H9 (cell line): ENCODE measurements at regions not wholly inside any gene's neighbourhood (a gene's known extent, or its start where the extent isn't known, plus 50 kb on each side); places are given as distances from the start of the nearest gene placed in this dataset.

ENCODE experiments used
- DNase-seq: peaks from one replicate; pipeline ENCODE4 v3.0.0-alpha.2; 2017
- H2AFZ ChIP-seq: one replicate; pipeline ENCODE4 v1.6.1; 2013; ENCODE audit warnings: mild to moderate bottlenecking, low read length, control low read depth, moderate library complexity
- H2AK5ac ChIP-seq: 2 replicates; pipeline ENCODE4 v1.6.1; 2013; ENCODE audit warnings: low read length, control low read depth, mixed read lengths; ENCODE audit not compliant: insufficient read length
- H2BK120ac ChIP-seq: one replicate; pipeline ENCODE4 v1.6.1; 2013; ENCODE audit warnings: low read depth, mild to moderate bottlenecking, low read length, control low read depth, inconsistent platforms; ENCODE audit not compliant: poor library complexity, severe bottlenecking
- H2BK12ac ChIP-seq: 2 replicates; pipeline ENCODE4 v1.6.1; 2013; ENCODE audit warnings: low read length, control low read depth, mixed read lengths, low read depth; ENCODE audit not compliant: insufficient read length
- H2BK15ac ChIP-seq: 2 replicates; pipeline ENCODE4 v1.6.1; 2013; ENCODE audit warnings: low read depth, low read length, control low read depth
- H2BK20ac ChIP-seq: one replicate; pipeline ENCODE4 v1.6.1; 2013; ENCODE audit warnings: low read depth, mild to moderate bottlenecking, low read length, control low read depth, inconsistent platforms; ENCODE audit not compliant: poor library complexity, severe bottlenecking
- H2BK5ac ChIP-seq: 2 replicates; pipeline ENCODE4 v1.6.1; 2013; ENCODE audit warnings: low read length, control low read depth, mixed read lengths; ENCODE audit not compliant: insufficient read length
- H3K14ac ChIP-seq: 2 replicates; pipeline ENCODE4 v1.6.1; 2013; ENCODE audit warnings: low read length, control low read depth; ENCODE audit not compliant: insufficient read depth
- H3K18ac ChIP-seq: 2 replicates; pipeline ENCODE4 v1.6.1; 2013; ENCODE audit warnings: low read depth, mild to moderate bottlenecking, mixed read lengths, low read length, control low read depth; ENCODE audit not compliant: insufficient read length
- H3K23ac ChIP-seq: 2 replicates; pipeline ENCODE4 v1.6.1; 2013; ENCODE audit warnings: low read length, control low read depth, mixed read lengths, low read depth; ENCODE audit not compliant: insufficient read length
- H3K23me2 ChIP-seq: 2 replicates; pipeline ENCODE4 v1.6.1; 2013; ENCODE audit warnings: low read depth, mild to moderate bottlenecking, mixed read lengths, low read length, control low read depth; ENCODE audit not compliant: insufficient read length, poor library complexity, severe bottlenecking
- H3K27ac ChIP-seq: 2 replicates; pipeline ENCODE4 v1.5.1; 2013; ENCODE audit warnings: low read length, control low read depth, mixed read lengths, low read depth; ENCODE audit not compliant: insufficient read length
- H3K27me3 ChIP-seq: 2 replicates; pipeline ENCODE4 v1.6.1; 2013; ENCODE audit warnings: low read length, control low read depth, inconsistent platforms; ENCODE audit not compliant: insufficient read depth
- H3K4ac ChIP-seq: 2 replicates; pipeline ENCODE4 v1.6.1; 2013; ENCODE audit warnings: low read depth, mild to moderate bottlenecking, control low read depth, inconsistent platforms, low read length, moderate library complexity
- H3K4me1 ChIP-seq: 2 replicates; pipeline ENCODE4 v1.6.1; 2013; ENCODE audit warnings: low read length, control low read depth, inconsistent platforms; ENCODE audit not compliant: insufficient read depth
- H3K4me2 ChIP-seq: 2 replicates; pipeline ENCODE4 v1.6.1; 2013; ENCODE audit warnings: low read length, control low read depth, mixed read lengths; ENCODE audit not compliant: insufficient read length, insufficient read depth
- H3K56ac ChIP-seq: 2 replicates; pipeline ENCODE4 v1.6.1; 2013; ENCODE audit warnings: low read depth, mild to moderate bottlenecking, mixed read lengths, low read length, control low read depth; ENCODE audit not compliant: insufficient read length
- H3K79me1 ChIP-seq: 2 replicates; pipeline ENCODE4 v1.6.1; 2013; ENCODE audit warnings: low read depth, mild to moderate bottlenecking, moderate library complexity, low read length, control low read depth, inconsistent platforms; ENCODE audit not compliant: insufficient read depth, poor library complexity, severe bottlenecking
- H3K79me2 ChIP-seq: 2 replicates; pipeline ENCODE4 v1.6.1; 2013; ENCODE audit warnings: low read length, control low read depth, inconsistent platforms; ENCODE audit not compliant: insufficient read depth
- H3K9ac ChIP-seq: 2 replicates; pipeline ENCODE4 v1.6.1; 2013; ENCODE audit warnings: low read length, control low read depth, mixed read lengths; ENCODE audit not compliant: insufficient read length; ENCODE audit errors: extremely low read depth
- H3K9me3 ChIP-seq: one replicate; pipeline ENCODE4 v1.6.1; 2013; ENCODE audit warnings: low read depth, low read length, inconsistent platforms; ENCODE audit not compliant: control insufficient read depth
- H3T11ph ChIP-seq: one replicate; pipeline ENCODE4 v1.6.1; 2013; ENCODE audit warnings: mild to moderate bottlenecking, low read length, control low read depth, inconsistent platforms
- H4K20me1 ChIP-seq: one replicate; pipeline ENCODE4 v1.6.1; 2013; ENCODE audit not compliant: control insufficient read depth, insufficient read length, insufficient read depth
- H4K5ac ChIP-seq: 2 replicates; pipeline ENCODE4 v1.6.1; 2013; ENCODE audit warnings: low read depth, mild to moderate bottlenecking, mixed read lengths, low read length, control low read depth; ENCODE audit not compliant: insufficient read length
- H4K8ac ChIP-seq: replicated peaks from 2 replicates; pipeline ENCODE4 v1.6.1; 2013; ENCODE audit warnings: low read length, control low read depth, mixed read lengths, low read depth; ENCODE audit not compliant: insufficient read length
- H4K91ac ChIP-seq: 2 replicates; pipeline ENCODE4 v1.6.1; 2013; ENCODE audit warnings: low read depth, mild to moderate bottlenecking, moderate library complexity, mixed read lengths, low read length, control low read depth; ENCODE audit not compliant: insufficient read length
- H3K27ac Mint-ChIP-seq, 3 experiments: 2 replicates in 2 of 3; 3 replicates in 1 of 3; pipeline ENCODE4 v1.8.0; 2020 to 2021; ENCODE audit warnings: mixed read lengths in 3 of 3, mild to moderate bottlenecking in 1 of 3, moderate library complexity in 1 of 3
- H3K27me3 Mint-ChIP-seq: 2 replicates; pipeline ENCODE4 v1.8.0; 2021; ENCODE audit warnings: low read depth, mild to moderate bottlenecking, moderate library complexity, mixed read lengths
- H3K36me3 Mint-ChIP-seq, 3 experiments: 2 replicates in 2 of 3; 3 replicates in 1 of 3; pipeline ENCODE4 v1.8.0; 2020 to 2021; ENCODE audit warnings: low read depth in 3 of 3, mixed read lengths in 3 of 3; ENCODE audit not compliant: insufficient read depth in 1 of 3
- H3K4me1 Mint-ChIP-seq, 2 experiments: 2 replicates each; pipeline ENCODE4 v1.8.0; 2020; ENCODE audit warnings: mixed read lengths in 2 of 2
- H3K4me3 Mint-ChIP-seq, 2 experiments: 2 replicates in 1 of 2; 3 replicates in 1 of 2; pipeline ENCODE4 v1.8.0; 2020 to 2021; ENCODE audit warnings: mild to moderate bottlenecking in 2 of 2, mixed read lengths in 2 of 2, moderate library complexity in 1 of 2
- H3K9me3 Mint-ChIP-seq, 2 experiments: 2 replicates in 1 of 2; 3 replicates in 1 of 2; pipeline ENCODE4 v1.8.0; 2020; ENCODE audit warnings: mild to moderate bottlenecking in 2 of 2, mixed read lengths in 2 of 2, moderate library complexity in 1 of 2
- WGBS: extraction: QIAGEN DNeasy Blood & Tissue Kit; methylation state at CpG from one replicate; pipeline ENCODE4 v1.1.7; 2013; ENCODE audit warnings: missing lambda C conversion rate, low lambda C conversion rate, mixed read lengths; ENCODE audit not compliant: insufficient read length; ENCODE audit errors: extremely low coverage; 5-methylcytosine and 5-hydroxymethylcytosine counted together
- TF ChIP-seq, protein P1 (sequence below): fragments of 200-600 bp; sonication (generic); conservative IDR thresholded peaks from 3 replicates; pipeline ENCODE4 v1.8.0; 2021; ENCODE audit warnings: antibody characterized with exemption, mild to moderate bottlenecking

DNA sequence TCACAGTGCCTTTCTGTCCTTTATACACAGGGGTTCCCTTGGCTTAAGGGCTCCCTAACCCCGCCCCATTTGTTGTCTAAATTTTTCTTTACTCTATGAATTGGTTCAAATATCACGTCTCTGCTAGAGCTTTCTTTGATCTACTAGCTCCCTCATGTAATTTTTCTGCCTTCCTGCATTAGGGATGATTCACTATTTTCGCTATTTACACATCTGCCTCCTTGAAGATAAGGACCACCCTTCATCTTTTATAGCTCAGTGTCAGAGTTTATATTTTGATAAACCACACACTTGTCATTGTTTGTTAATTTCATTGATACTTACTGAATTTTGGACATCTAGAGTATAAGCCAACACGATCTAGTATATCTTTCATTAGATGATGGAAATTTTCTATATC, 169.2 kb downstream of the LPIN1 start:
- H2AFZ ChIP-seq: no peak overlapping the region
- no peak overlapping the region for H2BK15ac ChIP-seq
- no peaks in the 10 kb centered on the region for H4K20me1 ChIP-seq
- no peak overlapping the region for H3K4ac ChIP-seq
- no peaks in the 10 kb centered on the region for H3K79me2 ChIP-seq
- no peak overlapping the region for H4K8ac ChIP-seq
- H3K14ac ChIP-seq: no peak overlapping the region
- no peak overlapping the region for H2BK120ac ChIP-seq
- no peak overlapping the region for H3K4me2 ChIP-seq
- TF ChIP-seq, protein P1, sequence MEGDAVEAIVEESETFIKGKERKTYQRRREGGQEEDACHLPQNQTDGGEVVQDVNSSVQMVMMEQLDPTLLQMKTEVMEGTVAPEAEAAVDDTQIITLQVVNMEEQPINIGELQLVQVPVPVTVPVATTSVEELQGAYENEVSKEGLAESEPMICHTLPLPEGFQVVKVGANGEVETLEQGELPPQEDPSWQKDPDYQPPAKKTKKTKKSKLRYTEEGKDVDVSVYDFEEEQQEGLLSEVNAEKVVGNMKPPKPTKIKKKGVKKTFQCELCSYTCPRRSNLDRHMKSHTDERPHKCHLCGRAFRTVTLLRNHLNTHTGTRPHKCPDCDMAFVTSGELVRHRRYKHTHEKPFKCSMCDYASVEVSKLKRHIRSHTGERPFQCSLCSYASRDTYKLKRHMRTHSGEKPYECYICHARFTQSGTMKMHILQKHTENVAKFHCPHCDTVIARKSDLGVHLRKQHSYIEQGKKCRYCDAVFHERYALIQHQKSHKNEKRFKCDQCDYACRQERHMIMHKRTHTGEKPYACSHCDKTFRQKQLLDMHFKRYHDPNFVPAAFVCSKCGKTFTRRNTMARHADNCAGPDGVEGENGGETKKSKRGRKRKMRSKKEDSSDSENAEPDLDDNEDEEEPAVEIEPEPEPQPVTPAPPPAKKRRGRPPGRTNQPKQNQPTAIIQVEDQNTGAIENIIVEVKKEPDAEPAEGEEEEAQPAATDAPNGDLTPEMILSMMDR: no peak
- H3K9ac ChIP-seq: no peak overlapping the region
- no peak overlapping the region for H2AK5ac ChIP-seq
- H2BK5ac ChIP-seq: no peak overlapping the region
- H3K9me3 ChIP-seq: no peaks in the 10 kb centered on the region
- H3K27me3 Mint-ChIP-seq: no peaks in the 10 kb centered on the region
- no peak overlapping the region for H3K23ac ChIP-seq
- peaks cover 0 to 8% (median 0%) of the 10 kb centered on the region in 3 experiments; a peak in 3 of 7 replicates for H3K36me3 Mint-ChIP-seq
- H2BK20ac ChIP-seq: no peak overlapping the region
- H2BK12ac ChIP-seq: no peak overlapping the region
- no peak overlapping the region for H3K56ac ChIP-seq
- no peaks in the 10 kb centered on the region for H3K4me1 ChIP-seq
- no peak overlapping the region for H3K27ac ChIP-seq
- H3K4me3 Mint-ChIP-seq: no peak overlapping the region
- H3T11ph ChIP-seq: no peak overlapping the region
- peaks cover under 1% of the 10 kb centered on the region in 2 experiments for H3K4me1 Mint-ChIP-seq
- no peak overlapping the region for H3K18ac ChIP-seq
- peaks cover 5 to 7% of the 10 kb centered on the region in 2 experiments; a peak in 4 of 5 replicates for H3K9me3 Mint-ChIP-seq
- no peaks in the 10 kb centered on the region for H3K23me2 ChIP-seq
- no peak for DNase-seq
- H4K5ac ChIP-seq: no peak overlapping the region
- no peaks in the 10 kb centered on the region for H3K27me3 ChIP-seq
- H3K79me1 ChIP-seq: no peaks in the 10 kb centered on the region
- no peak overlapping the region for H4K91ac ChIP-seq
- WGBS: no CpG with 5 or more reads among the region's 4 CpGs
- H3K27ac Mint-ChIP-seq: no peak overlapping the region
